Upper lobe of left lung (tissue), 4 donors: ENCODE measurements at regions not wholly inside any gene's neighbourhood (a gene's known extent, or its start where the extent isn't known, plus 50 kb on each side); places are given as distances from the start of the nearest gene placed in this dataset.

Source experiments
- CTCF ChIP-seq, 6 experiments: fragments of 450-650 bp in 4 of 6; fragments of 200-600 bp in 2 of 6; sonication (generic) in 2 of 6; IDR thresholded peaks; one replicate each; pipeline ENCODE4 v1.5.1; 2016 to 2019; ENCODE audit warnings: antibody characterized with exemption in 6 of 6
- EP300 ChIP-seq, 4 donors: sonication (generic); formaldehyde crosslinking; IDR thresholded peaks; one replicate each; pipeline ENCODE4 v1.5.1; 2017; ENCODE audit warnings: antibody characterized with exemption in 4 of 4, control low read depth in 2 of 4
- POLR2A ChIP-seq, 4 donors: fragments of 450-650 bp; IDR thresholded peaks; one replicate each; pipeline ENCODE4 v1.5.1; 2016 to 2017; ENCODE audit warnings: antibody characterized with exemption in 4 of 4, mild to moderate bottlenecking in 2 of 4
- POLR2AphosphoS5 ChIP-seq, 2 donors: sonication (generic); formaldehyde crosslinking; IDR thresholded peaks; one replicate each; pipeline ENCODE4 v1.5.1; 2017; ENCODE audit warnings: antibody characterized with exemption in 2 of 2

- TF ChIP-seq CTCF (IDR thresholded peaks at IDR 0.05) (no peak), EP300 (IDR thresholded peaks at IDR 0.05) (no peak), POLR2AphosphoS5 (IDR thresholded peaks at IDR 0.05) (no peak), POLR2A (IDR thresholded peaks at IDR 0.05) (no peak)
These were observed 70.3 kb downstream of the ZCCHC12 start for GRCh38 chrX:118893923-118894322.
